SHP77 treated with DMSO at 0.1 percent for 48 hours (cell line): ENCODE measurements at regions not wholly inside any gene's neighbourhood (a gene's known extent, or its start where the extent isn't known, plus 50 kb on each side); places are given as distances from the start of the nearest gene placed in this dataset.
"Not testable (repeated sequence)": the region's sequence is repeated elsewhere in the genome, so short reads cannot be mapped to it uniquely, and the experiment has no call there.

Experiments
- DNase-seq: peaks from one replicate; lab custom pipeline; 2025; lab: John Stamatoyannopoulos, UW

- DNase-seq = no peak
Observed at GRCh38 chr15:31217566-31218270, 108.9 kb upstream of the KLF13 start.

- no peak for DNase-seq
Observed at GRCh38 chr15:31219221-31219620, 107.4 kb upstream of the KLF13 start.

- DNase-seq = no peak
Observed at GRCh38 chr15:31221936-31222515, 104.6 kb upstream of the KLF13 start.

GRCh38 chr15:31222773-31223341, 103.8 kb upstream of the KLF13 start:
- no peak for DNase-seq

- DNase-seq = no peak
Observed at GRCh38 chr15:31223478-31224350, 102.9 kb upstream of the KLF13 start.

- DNase-seq = not testable (repeated sequence)
Observed at GRCh38 chr15:31224661-31225060, 102.0 kb upstream of the KLF13 start.

- no peak for DNase-seq
Observed at GRCh38 chr15:31225356-31225955, 101.2 kb upstream of the KLF13 start.

GRCh38 chr15:31226021-31226420, 100.6 kb upstream of the KLF13 start:
- DNase-seq = no peak

GRCh38 chr15:31227235-31227634, 99.4 kb upstream of the KLF13 start:
- no peak for DNase-seq

- no peak for DNase-seq
Observed at GRCh38 chr15:31228011-31228484, 98.6 kb upstream of the KLF13 start.

- no peak for DNase-seq
Observed at GRCh38 chr15:31228980-31229826, 97.4 kb upstream of the KLF13 start.

GRCh38 chr15:31230630-31231485, 95.8 kb upstream of the KLF13 start:
- no peak for DNase-seq

GRCh38 chr15:31234815-31235214, 91.8 kb upstream of the KLF13 start:
- no peak for DNase-seq

- DNase-seq = peak; percentile 55
Observed at GRCh38 chr15:31235311-31236183, 91.1 kb upstream of the KLF13 start.

- DNase-seq = peak; percentile 84
Observed at GRCh38 chr15:31236184-31237042, 90.2 kb upstream of the KLF13 start.

- DNase-seq = no peak
Observed at GRCh38 chr15:31237043-31237324, 89.7 kb upstream of the KLF13 start.

GRCh38 chr15:31238906-31239305, 87.7 kb upstream of the KLF13 start:
- no peak for DNase-seq

GRCh38 chr15:31239409-31239808, 87.2 kb upstream of the KLF13 start:
- no peak for DNase-seq
